Activated naive CD4-positive, alpha-beta T cell treated with anti-CD3 and anti-CD28 coated beads for 36 hours (primary cell): ENCODE measurements at regions not wholly inside any gene's neighbourhood (a gene's known extent, or its start where the extent isn't known, plus 50 kb on each side); places are given as distances from the start of the nearest gene placed in this dataset.
"Not testable (repeated sequence)": the region's sequence is repeated elsewhere in the genome, so short reads cannot be mapped to it uniquely, and the experiment has no call there.

ENCODE experiments used
- CTCF ChIA-PET: fragments of 350-600 bp; sonication (Branson Sonifier 250); formaldehyde crosslinking; loops from one replicate; lab custom pipeline; 2021; ENCODE audit warnings: antibody characterized with exemption; lab: Charles Lee
- DNase-seq: peaks from one replicate; pipeline ENCODE4 v3.0.0-alpha.2; 2020
- H3K27ac Mint-ChIP-seq: one replicate; pipeline ENCODE4 v1.8.0; 2021; ENCODE audit warnings: mild to moderate bottlenecking, mixed read lengths
- H3K27me3 Mint-ChIP-seq: one replicate; pipeline ENCODE4 v1.8.0; 2021; ENCODE audit warnings: low read depth, mixed read lengths
- H3K36me3 Mint-ChIP-seq: one replicate; pipeline ENCODE4 v1.8.0; 2021; ENCODE audit warnings: low read depth, mixed read lengths
- H3K4me1 Mint-ChIP-seq: one replicate; pipeline ENCODE4 v1.8.0; 2021; ENCODE audit warnings: low read depth, mixed read lengths
- H3K4me3 Mint-ChIP-seq: one replicate; pipeline ENCODE4 v1.8.0; 2021; ENCODE audit warnings: mild to moderate bottlenecking, moderate library complexity, mixed read lengths
- H3K9me3 Mint-ChIP-seq: one replicate; pipeline ENCODE4 v1.8.0; 2021; ENCODE audit warnings: mixed read lengths
- intact Hi-C: fragments of 100-400 bp; cut with micrococcal nuclease; formaldehyde crosslinking; loops from one replicate; pipeline ENCODE4 v1.15.1; 2023

DNA sequence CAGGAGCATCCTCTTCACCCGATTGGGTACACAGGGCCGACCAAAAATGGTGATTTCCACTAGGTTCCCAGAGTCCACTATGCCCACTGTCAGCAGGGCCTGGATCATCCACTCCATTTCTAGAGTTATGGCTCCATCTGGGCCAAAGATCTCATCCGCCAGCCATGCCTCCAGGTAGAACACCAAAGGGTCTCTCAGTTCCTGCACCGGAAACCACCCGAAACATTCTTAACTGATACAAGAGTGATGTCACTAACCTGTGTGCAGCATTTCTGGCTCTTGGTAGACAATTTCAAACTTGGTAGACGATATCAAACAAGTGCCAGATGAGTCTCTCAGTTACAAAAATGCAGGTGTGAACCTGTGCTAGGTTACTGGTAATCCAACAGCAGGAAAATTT lies 306.1 kb downstream of the BCOR start:
- CTCF ChIA-PET: no interaction called here
- no peaks in the 10 kb centered on the region for H3K9me3 Mint-ChIP-seq
- H3K4me1 Mint-ChIP-seq: no peaks in the 10 kb centered on the region
- H3K27ac Mint-ChIP-seq: no peak overlapping the region
- no peak overlapping the region for H3K4me3 Mint-ChIP-seq
- no peaks in the 10 kb centered on the region for H3K27me3 Mint-ChIP-seq
- no peaks in the 10 kb centered on the region for H3K36me3 Mint-ChIP-seq
- intact Hi-C loops: no loop called here
- DNase-seq: no peak

DNA sequence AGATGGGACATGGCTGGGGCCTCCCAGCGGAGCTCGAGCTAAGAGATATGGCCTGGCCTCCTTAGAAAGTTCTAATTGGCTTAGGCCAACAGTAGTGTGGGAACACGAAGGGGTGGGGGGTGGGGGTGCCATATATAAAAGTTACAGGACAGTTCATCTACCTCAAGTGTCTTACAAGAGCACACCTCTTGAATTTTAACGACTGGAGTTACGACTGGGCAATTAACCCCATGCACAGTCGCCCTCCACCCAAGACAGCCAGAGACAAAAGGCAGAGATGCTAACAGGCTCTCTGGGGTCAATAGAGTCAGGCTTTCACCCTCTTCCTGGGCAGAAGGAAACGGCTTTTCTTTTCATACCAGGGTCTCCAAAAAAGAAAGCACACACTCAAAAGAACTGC lies 302.2 kb downstream of the BCOR start:
- H3K36me3 Mint-ChIP-seq: no peaks in the 10 kb centered on the region
- no peak for DNase-seq
- no peaks in the 10 kb centered on the region for H3K9me3 Mint-ChIP-seq
- H3K27ac Mint-ChIP-seq: no peak overlapping the region
- CTCF ChIA-PET: no interaction called here
- H3K4me1 Mint-ChIP-seq: no peaks in the 10 kb centered on the region
- intact Hi-C loops: no loop called here
- no peaks in the 10 kb centered on the region for H3K27me3 Mint-ChIP-seq
- H3K4me3 Mint-ChIP-seq: no peak overlapping the region

DNA sequence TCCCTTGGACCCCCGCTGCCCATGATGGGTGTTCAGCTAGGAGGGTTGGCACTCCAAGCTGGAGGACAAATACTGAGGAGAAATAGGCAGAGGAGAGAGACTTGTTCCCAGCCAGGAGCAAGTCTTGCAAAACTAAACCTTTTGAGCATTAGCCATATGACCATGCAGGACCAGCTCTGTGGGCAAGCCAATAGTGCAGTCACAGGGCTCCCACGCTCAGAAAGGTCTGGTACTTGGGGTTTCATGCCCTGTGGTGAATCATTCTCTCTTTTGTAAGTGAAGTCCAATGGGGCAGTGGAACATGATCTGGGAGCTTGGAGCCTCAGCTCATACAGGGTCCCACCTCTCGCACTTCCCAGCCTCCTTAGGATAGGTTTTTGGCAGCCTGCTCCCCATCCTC lies 300.9 kb downstream of the BCOR start:
- Mint-ChIP-seq H3K27me3 (no peaks in the 10 kb centered on the region), H3K9me3 (no peaks in the 10 kb centered on the region), H3K4me3 (no peak overlapping the region), H3K27ac (no peak overlapping the region), H3K36me3 (no peaks in the 10 kb centered on the region), H3K4me1 (no peaks in the 10 kb centered on the region)
- intact Hi-C loops: no loop called here
- no peak for DNase-seq
- CTCF ChIA-PET: no interaction called here

DNA sequence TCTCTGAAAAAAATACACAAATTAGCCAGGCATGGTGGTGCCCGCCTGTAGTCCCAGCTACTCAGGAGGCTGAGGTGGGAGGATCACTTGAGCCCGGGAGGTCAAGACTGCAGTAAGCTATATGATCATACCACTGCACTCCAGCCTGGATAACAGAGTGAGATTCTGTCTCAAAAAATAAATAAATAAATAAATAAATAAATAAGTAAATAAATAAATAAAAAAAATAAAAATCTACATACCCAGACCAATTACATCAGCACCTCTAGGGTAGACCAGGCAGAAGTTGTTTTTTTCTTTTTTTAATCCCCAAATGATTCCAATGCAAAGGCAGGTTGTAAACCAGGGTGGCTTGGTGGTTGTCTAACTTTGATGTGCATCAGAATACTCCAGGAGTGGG lies 299.3 kb downstream of the BCOR start:
- CTCF ChIA-PET: interaction anchor here (0.6 kb wide), 1 partner anchor 86 kb away, joined by 6 read pairs; no protein-coding TSS in a partner anchor
- H3K9me3 Mint-ChIP-seq, H3K36me3 Mint-ChIP-seq, DNase-seq, H3K27ac Mint-ChIP-seq, intact Hi-C loops, H3K27me3 Mint-ChIP-seq, H3K4me1 Mint-ChIP-seq, H3K4me3 Mint-ChIP-seq: not testable (repeated sequence)

DNA sequence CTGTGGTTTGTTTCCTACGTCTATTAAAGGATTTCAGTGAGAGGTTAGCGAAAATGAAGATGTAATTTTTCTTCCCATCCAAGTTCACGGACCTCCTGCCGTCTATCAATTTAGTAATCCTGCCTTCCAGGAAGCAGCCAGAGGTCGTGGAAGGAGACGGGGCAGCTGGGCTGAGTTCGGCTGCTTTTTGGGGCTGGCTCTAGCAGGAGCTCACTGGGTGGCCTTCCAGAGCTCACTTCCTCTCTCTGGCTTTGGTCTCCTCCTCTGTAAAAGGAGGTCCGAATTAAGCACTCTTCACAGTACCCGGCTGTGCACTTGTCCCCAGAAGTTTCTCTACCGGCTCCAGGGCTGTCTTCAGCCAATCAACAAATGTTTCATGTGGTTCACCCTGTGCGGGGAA lies 295.4 kb downstream of the BCOR start:
- Mint-ChIP-seq H3K36me3 (no peaks in the 10 kb centered on the region), H3K4me1 (peaks cover 6% of the 10 kb centered on the region), H3K9me3 (no peaks in the 10 kb centered on the region), H3K27ac (no peak overlapping the region), H3K27me3 (no peaks in the 10 kb centered on the region), H3K4me3 (no peak overlapping the region)
- intact Hi-C loops: no loop called here
- CTCF ChIA-PET: no interaction called here
- DNase-seq: no peak

DNA sequence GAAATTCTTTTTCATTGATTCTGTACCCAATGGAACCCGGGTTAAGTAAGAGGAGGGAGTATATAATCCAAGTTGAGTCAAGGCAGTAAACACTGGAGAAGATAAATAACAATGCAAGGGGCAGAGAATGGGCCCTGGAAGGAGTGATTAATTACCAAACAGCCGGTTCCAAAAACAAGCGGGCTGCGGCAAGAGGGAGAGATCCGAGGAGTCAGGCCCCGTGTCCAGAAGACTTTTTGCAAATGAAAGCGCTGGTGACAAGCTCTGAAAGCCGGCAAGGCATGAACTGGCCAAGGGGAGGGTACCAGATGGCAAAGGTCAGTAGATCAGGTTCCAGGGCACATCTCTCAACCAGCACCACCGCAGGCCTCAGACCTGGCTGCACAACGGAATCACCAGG lies 294.9 kb downstream of the BCOR start:
- intact Hi-C loops: no loop called here
- Mint-ChIP-seq H3K4me1 (peaks cover 6% of the 10 kb centered on the region), H3K27me3 (no peaks in the 10 kb centered on the region), H3K4me3 (no peak overlapping the region), H3K36me3 (no peaks in the 10 kb centered on the region), H3K9me3 (no peaks in the 10 kb centered on the region), H3K27ac (no peak overlapping the region)
- CTCF ChIA-PET: no interaction called here
- DNase-seq: no peak

DNA sequence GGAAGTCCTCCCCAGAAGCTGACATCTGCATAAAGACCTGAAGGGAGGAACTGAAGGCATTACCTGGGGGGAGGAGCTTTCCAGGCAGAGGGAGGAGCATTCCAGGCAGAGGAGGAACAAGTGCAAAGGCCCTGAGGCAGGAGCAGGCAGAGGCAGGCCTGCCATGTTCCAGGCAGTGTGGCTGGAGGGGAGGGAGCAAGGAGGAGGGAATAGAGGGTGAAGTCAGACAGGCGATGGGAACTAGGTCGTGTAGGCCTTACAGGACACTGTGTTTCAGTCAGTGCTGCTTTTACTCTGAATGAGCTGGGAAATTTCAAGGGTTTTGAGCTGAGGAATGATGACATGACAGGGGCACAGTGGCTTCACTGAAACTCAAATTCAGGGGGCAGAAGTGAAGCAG lies 292.7 kb downstream of the BCOR start:
- Mint-ChIP-seq H3K4me1 (peaks cover 6% of the 10 kb centered on the region), H3K27me3 (no peaks in the 10 kb centered on the region), H3K4me3 (no peak overlapping the region), H3K36me3 (no peaks in the 10 kb centered on the region), H3K27ac (peak overlapping the region; percentile 46), H3K9me3 (no peaks in the 10 kb centered on the region)
- CTCF ChIA-PET: no interaction called here
- peak; percentile 51 for DNase-seq
- intact Hi-C loops: no loop called here

DNA sequence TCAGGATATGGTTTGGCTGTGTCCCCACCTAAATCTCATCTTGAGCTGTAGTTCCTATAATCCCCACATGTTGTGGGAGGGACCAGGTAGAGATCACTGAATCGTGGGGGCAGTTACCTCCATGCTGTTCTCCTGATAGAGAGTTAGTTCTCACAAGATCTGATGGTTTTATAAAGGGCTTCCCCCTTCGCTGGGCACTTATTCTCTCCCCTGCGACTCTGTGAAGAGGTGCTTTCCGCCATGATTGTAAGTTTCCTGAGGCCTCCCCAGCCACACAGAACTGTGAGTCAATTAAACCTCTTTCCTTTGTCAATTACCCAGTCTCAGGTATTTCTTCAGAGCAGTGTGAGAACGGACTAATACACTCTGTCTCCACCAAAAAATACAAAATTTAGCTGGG lies 291.9 kb downstream of the BCOR start:
- no peak overlapping the region for H3K4me3 Mint-ChIP-seq
- no peaks in the 10 kb centered on the region for H3K36me3 Mint-ChIP-seq
- no peaks in the 10 kb centered on the region for H3K27me3 Mint-ChIP-seq
- DNase-seq: no peak
- peaks cover 6% of the 10 kb centered on the region for H3K4me1 Mint-ChIP-seq
- no peaks in the 10 kb centered on the region for H3K9me3 Mint-ChIP-seq
- intact Hi-C loops: no loop called here
- H3K27ac Mint-ChIP-seq: no peak overlapping the region
- CTCF ChIA-PET: interaction anchor here (0.5 to 1.1 kb wide), 2 partner anchors 74 to 1051 kb away, joined by 3 read pairs; no protein-coding TSS in a partner anchor

DNA sequence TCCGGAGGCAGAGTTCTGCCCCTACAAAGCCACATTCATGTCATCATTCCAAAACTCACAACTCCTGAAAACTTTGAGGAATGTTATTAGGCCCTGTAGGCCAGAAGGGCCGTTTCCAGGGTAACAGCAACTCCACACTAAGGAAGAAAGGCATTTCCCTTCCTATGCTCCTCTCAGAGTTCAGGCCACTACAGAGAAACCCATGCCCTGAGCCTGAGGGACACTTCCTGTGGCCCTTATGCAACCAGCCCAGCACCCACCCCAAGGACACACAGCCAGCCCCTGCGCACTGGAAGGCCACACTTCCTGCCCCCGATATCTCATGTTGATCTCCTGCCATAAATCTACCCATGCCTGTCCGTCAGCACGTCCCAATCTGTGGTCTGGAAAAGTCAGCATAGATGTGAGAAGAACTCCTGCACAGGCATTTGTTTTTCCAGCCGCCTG lies 289.3 kb downstream of the BCOR start:
- CTCF ChIA-PET: no interaction called here
- DNase-seq: no peak
- no peak overlapping the region for H3K4me3 Mint-ChIP-seq
- H3K27me3 Mint-ChIP-seq: no peaks in the 10 kb centered on the region
- H3K9me3 Mint-ChIP-seq: no peaks in the 10 kb centered on the region
- intact Hi-C loops: no loop called here
- H3K4me1 Mint-ChIP-seq: peaks cover 6% of the 10 kb centered on the region
- no peak overlapping the region for H3K27ac Mint-ChIP-seq
- no peaks in the 10 kb centered on the region for H3K36me3 Mint-ChIP-seq

DNA sequence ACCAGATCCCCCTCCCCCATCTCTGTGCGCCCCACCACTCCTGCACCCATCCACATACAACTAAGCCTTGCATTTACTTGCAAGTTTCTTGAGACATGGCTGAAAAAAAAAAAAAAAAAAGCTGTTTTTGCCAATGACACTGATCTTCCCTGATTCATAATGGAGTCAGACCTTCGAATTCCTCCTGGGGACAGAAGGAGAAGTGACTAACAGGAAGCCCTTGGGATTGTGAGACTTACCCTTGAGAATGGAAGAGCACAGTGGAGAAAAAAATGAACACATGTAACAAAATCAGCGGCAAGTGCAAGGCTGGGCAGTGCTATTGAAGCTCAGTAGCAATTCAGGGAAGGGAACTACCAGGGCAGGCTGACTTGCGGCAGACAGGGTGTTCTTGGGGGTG lies 288.4 kb downstream of the BCOR start:
- Mint-ChIP-seq H3K27me3 (no peaks in the 10 kb centered on the region), H3K36me3 (no peaks in the 10 kb centered on the region), H3K9me3 (no peaks in the 10 kb centered on the region), H3K27ac (no peak overlapping the region), H3K4me3 (no peak overlapping the region), H3K4me1 (peaks cover 6% of the 10 kb centered on the region)
- DNase-seq: no peak
- CTCF ChIA-PET: no interaction called here
- intact Hi-C loops: no loop called here

DNA sequence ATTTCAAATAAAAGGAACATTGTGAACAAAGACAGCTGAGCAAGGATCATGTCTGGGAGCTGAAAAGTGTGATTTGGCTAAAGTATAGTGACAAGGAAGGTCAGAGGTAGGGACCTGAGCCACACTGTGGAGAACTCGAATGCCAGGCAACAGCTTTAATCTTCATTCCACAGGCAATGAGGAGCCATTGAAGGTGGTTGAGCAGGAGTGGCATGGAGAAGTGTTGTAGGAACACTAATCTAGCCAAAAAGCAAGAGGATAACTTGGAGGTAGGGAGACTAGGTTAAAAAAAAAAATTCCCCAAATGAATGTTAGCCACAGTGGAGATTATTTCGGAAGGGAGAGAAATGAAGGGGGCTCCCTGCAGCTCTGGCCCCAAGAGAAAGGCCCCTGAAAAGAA lies 286.9 kb downstream of the BCOR start:
- H3K4me3 Mint-ChIP-seq: no peak overlapping the region
- H3K9me3 Mint-ChIP-seq: no peaks in the 10 kb centered on the region
- intact Hi-C loops: loop anchor here (5.0 kb wide), 1 partner anchor 79 kb away; no protein-coding TSS in a partner anchor
- H3K27ac Mint-ChIP-seq: no peak overlapping the region
- DNase-seq: no peak
- H3K27me3 Mint-ChIP-seq: no peaks in the 10 kb centered on the region
- peaks cover 9% of the 10 kb centered on the region for H3K4me1 Mint-ChIP-seq
- CTCF ChIA-PET: no interaction called here
- no peaks in the 10 kb centered on the region for H3K36me3 Mint-ChIP-seq

DNA sequence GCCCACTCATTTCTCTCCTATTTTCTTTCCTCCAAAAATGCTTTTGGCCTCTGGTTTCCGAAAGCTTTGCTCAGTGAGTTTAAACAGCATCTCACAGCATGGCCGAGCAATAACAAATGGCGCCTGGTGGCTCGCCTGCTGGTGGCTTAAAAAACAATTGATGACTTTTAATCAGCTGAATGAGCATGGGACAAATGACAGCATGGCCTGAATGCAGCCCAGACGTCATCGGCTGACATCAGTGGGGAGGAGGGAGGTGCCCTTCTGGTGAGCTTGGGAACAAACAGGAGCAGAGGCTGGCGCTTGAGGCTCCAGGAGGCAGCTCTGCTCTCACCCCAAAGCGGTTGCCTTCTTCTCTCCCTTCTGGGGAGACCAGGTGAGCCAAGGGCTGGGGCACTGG lies 286.4 kb downstream of the BCOR start:
- H3K27ac Mint-ChIP-seq: no peak overlapping the region
- H3K4me3 Mint-ChIP-seq: no peak overlapping the region
- intact Hi-C loops: loop anchor here (5.0 kb wide), 1 partner anchor 79 kb away; no protein-coding TSS in a partner anchor
- CTCF ChIA-PET: interaction anchor here (0.7 kb wide), 1 partner anchor 341 kb away, joined by 3 read pairs; no protein-coding TSS in a partner anchor
- peaks cover 14% of the 10 kb centered on the region for H3K4me1 Mint-ChIP-seq
- H3K9me3 Mint-ChIP-seq: no peaks in the 10 kb centered on the region
- no peaks in the 10 kb centered on the region for H3K36me3 Mint-ChIP-seq
- DNase-seq: no peak
- H3K27me3 Mint-ChIP-seq: no peaks in the 10 kb centered on the region

DNA sequence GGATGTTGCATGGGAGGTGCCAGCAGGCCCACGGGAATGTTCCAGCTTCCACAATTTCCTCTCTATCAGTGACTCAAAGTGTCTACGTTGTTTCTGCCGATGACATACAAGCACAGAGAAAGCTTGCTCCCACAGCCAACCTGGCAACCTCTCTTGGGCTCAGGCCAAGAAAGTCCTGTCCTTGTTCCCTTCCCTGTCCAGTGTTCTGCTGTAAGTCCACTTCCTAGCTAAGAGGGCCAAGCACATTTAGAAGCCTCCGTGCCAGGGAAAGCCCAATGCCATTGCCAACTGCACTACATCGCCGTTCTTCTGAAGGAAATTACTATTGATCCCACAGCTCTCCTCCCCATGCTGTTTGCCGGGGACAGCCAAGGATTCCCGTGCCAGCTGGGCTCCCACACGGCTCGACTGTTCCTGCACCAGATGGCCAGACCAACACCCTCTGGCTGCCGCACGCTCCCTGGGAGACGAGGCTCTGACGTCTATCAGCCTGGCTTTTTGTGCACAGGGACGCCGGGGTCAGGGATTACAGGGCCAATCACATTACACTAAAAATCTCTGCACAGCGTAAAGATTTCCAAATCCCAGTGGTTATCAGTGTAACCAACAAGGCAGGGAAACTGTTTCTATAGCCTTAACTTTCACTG lies 284.0 kb downstream of the BCOR start:
- no peaks in the 10 kb centered on the region for H3K9me3 Mint-ChIP-seq
- H3K36me3 Mint-ChIP-seq: no peaks in the 10 kb centered on the region
- CTCF ChIA-PET: interaction anchor here (0.6 to 1.7 kb wide), 2 partner anchors 40 to 95 kb away, joined by 3 to 4 read pairs; no protein-coding TSS in a partner anchor
- peaks cover 30% of the 10 kb centered on the region for H3K4me1 Mint-ChIP-seq
- intact Hi-C loops: loop anchor here (1.0 to 5.0 kb wide), 6 partner anchors 81 to 655 kb away; partner anchors contain the start of gene BCOR
- no peak overlapping the region for H3K27ac Mint-ChIP-seq
- no peak for DNase-seq
- H3K4me3 Mint-ChIP-seq: no peak overlapping the region
- no peaks in the 10 kb centered on the region for H3K27me3 Mint-ChIP-seq
